ENCODE measurements at regions not wholly inside any gene's neighbourhood (a gene's known extent, or its start where the extent isn't known, plus 50 kb on each side); places are given as distances from the start of the nearest gene placed in this dataset.

- no peak for TF ChIP-seq YY1 (IDR thresholded peaks at IDR 0.05; ENCODE audit: insufficient read depth, insufficient read length)
- no peak for TF ChIP-seq ZNF274 (IDR thresholded peaks at IDR 0.05; ENCODE audit: low read depth, low read length)
Measured at GRCh38 chr14:105908006-105908405, 381.6 kb downstream of the TMEM121 start.

All from NT2/D1 (cell line).